Femur (tissue), 1 donor: ENCODE measurements at regions not wholly inside any gene's neighbourhood (a gene's known extent, or its start where the extent isn't known, plus 50 kb on each side); places are given as distances from the start of the nearest gene placed in this dataset.
"Not testable (repeated sequence)": the region's sequence is repeated elsewhere in the genome, so short reads cannot be mapped to it uniquely, and the experiment has no call there.

ENCODE experiments used
- DNase-seq: peaks from one replicate; pipeline ENCODE4 v3.0.0-alpha.2; 2017

DNA sequence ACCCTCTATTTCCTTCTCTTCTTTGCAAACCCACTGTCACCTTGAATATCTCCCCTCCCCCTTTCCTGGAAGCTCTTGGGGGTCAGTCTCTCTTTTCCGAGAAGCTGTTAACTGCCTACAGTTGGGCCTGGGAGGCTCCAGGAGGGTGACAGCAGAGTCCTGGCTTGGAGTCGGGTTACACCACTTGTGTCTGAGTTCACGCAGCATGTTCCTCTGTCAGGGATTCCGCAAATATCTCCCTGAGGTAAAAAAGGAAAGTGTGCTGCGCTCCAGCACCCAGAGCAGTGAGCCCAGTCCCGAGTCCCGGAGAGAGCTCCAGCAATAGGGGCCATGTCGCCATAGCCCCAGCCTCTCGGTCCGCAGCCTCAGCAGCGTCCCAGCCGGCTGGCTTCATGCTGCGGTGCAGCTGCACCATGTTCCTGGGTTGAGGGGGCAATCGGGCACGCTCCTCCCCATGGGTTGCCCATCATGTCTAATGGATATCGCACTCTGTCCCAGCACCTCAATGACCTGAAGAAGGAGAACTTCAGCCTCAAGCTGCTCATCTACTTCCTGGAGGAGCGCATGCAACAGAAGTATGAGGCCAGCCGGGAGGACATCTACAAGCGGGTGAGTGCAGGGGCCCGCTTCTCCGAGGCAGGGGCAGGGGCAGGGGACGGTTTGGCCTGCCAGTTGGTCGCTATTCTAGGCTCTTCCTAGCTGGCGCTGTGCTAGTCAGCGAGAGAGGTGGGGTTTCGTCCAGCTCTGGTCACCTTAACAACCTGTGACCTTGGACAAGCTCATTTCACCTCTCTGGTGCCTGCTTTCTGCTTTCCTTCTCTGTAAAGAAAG lies 101.3 kb upstream of the SEC22B start:
- not testable (repeated sequence) for DNase-seq

DNA sequence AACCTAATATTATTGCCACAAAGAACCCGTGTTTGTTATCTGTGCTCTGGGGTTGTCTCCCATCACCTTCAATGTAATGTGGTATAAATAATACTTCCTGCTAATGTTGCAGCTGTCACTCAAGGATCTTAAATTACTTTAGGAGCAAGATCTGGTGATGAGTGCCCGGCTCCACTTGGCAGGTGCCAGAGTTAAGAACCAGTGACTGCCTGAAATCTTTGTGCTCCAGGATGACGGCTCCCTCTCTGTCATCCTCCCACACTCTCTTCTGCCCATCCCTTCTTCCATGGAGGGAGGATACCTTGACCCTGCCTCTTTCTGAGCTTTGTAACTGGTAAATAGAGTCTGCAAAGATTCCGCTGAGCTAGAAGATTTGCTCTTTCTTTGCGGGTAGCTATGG lies 100.4 kb upstream of the SEC22B start:
- not testable (repeated sequence) for DNase-seq

DNA sequence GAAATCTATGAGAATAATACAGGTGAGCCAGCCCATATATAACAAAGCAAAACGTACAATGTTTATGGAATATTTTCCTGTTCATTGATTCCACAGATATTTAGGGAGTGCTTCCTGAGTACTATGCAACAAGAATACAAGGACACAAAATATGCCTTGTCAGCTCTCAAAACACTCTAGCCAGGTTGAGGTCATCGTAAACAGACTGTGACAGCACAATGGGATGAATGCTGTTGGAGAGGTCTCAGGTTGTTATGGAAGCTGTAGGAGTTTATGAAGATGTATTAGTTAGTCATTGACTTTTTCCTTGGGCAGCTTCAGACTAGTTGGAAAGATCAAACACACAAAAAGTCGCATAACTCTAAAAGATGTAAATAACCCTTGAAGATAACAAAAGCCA lies 98.1 kb upstream of the SEC22B start:
- DNase-seq = not testable (repeated sequence)

DNA sequence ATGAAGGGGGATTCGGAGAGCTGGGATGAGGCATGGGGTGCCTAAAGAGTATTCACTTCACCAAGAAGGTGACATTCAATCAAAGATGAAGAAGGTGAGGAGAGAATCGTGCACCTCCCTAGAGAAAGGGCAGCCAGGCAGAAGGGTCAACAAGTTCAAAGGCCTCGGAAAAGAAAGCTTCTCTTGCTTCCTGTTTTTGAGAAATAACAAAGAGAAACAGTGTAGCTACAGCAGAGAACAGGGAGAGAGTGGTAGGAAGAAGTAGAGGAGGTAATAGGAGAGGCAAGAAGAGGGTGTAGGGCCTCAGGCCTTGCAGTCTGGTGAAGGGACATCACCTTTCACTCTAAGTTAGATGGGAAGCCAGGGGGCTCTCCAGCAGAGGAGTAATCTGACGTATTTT lies 97.0 kb upstream of the SEC22B start:
- DNase-seq = not testable (repeated sequence)

DNA sequence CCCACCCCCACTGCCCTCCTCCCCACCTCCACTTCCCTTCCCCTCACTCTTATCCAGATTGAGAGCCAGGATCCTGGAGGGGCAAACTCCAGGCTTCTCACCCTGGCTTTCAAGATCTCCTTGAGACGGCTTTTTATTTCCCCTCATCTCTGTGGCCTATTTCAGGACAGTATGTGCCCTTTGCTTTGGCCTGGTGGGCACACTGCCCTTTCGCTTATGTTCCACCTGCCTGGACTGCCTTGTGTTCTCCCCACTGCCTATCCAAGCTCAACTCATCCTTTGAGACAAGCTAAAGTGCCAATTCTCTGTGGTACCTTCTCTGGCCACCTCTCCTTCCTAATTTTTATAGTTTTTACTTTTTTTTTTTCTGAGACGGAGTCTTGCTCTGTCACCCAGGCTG lies 95.9 kb upstream of the SEC22B start:
- DNase-seq = not testable (repeated sequence)

DNA sequence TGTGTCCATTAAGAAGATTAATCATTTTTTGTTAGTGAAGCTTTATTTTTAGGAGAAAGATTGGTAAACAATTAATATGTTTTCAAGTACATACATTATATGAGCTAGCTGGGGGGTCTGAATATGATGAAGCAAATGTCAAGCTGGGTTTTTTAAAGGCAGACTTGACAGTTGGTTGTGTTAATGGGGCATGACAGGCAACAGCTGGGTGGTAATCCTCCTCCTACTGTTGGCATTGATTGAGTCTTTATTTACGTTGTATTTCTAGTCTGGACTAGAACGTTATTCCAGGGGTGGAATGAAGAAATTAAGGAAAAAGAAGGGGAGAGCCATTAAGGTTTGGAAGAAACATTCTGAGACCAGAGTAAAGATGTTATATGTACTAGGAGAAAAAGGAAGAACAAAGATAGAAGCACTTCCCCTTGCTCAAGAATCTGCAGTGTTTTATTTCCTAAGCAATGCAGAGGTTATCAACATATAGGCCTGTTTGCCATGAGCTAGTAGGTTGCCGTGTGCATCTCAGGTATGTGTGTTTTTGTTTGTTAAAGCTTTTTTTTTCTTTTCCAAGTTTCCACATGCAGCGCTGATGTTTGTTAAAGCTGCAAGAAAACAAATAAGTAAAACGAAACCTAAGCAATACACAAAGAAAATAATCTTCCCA lies 95.4 kb upstream of the SEC22B start:
- DNase-seq = not testable (repeated sequence)

DNA sequence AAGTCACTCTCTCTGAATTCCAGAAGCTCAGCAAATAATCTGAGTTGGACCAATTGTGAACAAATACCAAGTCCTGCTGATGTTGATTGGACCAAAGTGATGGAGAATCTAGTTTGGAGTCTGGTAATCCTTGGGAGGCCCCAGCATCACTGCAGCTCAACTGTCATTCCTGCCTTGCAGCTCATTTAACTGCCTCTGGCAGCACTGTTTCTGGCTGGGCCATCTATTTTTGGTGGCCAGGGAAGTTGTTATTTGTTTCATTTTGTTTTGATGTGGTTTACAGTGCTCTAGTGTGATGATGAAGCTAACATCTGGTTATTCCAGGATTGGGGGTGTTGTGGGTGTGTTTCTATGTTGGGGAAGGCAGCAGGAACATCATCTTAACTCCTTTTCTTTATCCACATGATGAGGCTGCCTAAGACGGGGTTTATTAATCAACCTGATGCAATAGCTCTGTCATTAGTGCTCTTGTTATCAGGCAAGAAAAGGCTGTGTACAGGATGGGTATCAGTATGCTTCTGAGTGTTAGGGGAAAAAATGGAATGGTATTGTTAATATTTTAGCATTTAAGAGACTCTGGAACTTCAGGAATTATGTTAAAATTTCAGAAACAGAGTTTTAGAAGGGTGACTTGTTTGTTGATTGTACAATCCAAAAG lies 91.7 kb upstream of the SEC22B start:
- not testable (repeated sequence) for DNase-seq

DNA sequence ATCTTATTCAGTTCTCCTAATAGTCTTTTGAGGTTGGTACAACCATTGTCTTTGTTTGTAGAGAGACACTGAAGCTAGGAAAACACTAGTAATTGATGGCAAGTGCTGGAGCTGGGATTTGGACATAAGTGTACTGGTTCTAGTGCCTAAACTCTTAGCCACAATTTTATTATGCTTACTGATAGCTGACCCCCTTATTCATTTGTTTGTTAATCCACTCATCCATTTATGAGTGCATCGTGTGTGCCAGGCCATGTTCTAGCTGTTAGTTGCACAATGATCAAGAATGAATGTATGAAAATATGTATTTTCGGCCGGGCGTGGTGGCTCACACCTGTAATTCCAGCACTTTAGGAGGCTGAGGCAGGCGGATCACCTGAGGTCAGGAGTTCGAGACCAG lies 88.2 kb upstream of the SEC22B start:
- not testable (repeated sequence) for DNase-seq

DNA sequence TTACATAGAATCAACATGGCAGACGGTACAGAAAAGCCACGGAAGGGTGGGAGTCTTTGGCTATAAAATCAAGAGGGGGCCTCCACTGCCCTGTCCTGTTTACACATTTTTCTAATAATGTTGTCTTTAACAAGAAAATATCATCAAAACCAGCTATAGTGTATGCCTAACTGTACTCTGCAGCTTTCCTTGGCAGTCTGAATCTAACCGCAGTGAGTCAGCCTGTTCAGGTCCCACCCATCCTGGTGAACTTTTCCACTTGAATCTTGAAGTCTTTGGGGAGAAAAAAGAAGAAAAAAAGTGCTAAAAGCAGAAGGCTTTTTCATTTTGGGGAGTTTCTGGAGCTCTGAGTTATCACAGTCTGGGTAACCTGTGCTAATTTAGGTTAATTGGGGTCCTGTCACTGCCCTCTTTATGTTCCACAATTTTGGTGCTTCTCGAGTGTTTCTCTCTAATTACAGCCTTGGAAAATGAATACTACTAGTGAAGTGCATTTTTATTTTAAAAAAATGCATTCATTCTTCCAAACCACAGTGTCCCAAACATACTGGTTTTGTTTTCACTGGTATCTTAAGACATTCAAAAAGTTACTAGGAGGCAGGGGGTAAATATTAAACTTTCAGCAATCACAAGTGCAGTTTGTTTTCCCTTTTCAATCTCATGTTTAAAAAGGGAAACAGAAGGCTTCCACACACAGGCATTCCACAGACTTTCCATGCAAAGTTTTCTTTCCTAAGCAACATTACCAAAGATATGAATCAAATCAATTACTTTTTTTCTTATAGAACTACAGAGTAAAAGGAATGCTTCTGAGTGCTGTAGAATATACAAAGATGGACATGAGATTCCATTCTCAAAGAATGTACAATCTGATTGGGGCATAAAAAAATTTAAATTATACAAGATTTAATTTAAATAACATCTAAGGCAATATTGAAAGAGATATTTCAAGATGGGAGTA lies 86.8 kb upstream of the SEC22B start:
- DNase-seq = not testable (repeated sequence)

DNA sequence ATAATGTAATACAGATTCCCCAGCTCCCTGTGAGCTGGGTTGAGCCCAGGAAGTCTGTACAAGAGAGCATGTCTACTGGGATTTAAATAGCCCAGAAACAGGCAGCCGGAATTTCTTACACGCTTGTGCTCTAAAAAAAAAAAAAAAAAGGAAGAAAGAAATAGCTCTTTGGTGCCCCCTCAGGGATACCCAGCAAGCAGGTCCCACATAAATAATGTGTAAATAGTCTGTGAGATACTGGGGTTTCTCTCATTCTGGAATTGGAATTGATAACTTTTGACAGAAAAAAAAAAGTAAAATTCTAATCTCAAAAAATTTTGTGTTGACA lies 81.4 kb upstream of the SEC22B start:
- not testable (repeated sequence) for DNase-seq

DNA sequence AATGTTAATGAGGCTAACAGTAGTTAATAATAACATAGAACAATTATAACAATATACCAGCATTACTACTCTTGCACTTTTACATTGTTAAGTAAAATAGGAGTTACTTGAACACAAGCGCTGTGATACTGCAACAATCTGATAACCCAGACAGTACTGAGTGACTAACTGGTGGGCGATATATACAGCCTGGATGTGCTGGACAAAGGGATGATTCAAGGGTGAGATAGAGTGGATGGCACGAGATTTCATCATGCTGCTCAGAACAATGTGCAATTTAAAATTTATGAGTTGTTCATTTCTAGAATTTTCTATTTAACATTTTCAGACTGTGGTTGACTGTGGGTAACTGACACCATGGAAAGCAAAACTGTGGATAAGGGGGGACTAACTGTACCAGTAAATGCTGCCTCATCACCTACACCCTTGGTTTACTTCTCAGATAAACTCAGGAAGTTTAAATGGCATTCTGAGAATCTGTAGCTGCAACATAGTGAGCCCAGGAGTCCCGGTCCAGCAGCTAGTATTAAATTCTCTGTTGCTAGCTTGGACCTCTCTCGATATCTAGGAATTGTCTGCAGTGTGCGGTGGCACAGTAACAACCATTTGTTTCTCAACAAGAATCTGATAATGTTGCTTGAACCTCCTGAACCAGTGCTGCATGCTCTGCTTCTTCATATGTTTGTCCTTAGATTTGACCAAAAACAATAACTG lies 80.9 kb upstream of the SEC22B start:
- DNase-seq = not testable (repeated sequence)

DNA sequence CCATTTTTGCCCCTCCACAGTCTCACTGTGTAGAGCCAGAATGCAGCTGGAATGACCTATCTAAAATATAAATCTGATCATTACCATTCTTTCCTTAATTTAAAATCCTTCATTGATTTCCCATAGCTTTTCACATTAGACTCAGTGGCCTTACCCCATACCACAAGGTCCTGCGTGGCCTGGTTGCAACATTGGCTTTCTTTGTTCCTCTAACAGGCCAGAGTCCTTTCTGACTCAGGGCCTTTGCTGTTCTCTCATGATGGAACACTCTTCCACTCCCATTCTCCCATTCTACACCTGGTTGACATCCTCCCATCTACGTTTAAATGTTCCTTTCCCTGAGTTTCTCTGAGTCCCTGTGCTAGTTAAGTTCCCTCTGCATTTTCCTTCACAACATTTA lies 74.4 kb upstream of the SEC22B start:
- not testable (repeated sequence) for DNase-seq

DNA sequence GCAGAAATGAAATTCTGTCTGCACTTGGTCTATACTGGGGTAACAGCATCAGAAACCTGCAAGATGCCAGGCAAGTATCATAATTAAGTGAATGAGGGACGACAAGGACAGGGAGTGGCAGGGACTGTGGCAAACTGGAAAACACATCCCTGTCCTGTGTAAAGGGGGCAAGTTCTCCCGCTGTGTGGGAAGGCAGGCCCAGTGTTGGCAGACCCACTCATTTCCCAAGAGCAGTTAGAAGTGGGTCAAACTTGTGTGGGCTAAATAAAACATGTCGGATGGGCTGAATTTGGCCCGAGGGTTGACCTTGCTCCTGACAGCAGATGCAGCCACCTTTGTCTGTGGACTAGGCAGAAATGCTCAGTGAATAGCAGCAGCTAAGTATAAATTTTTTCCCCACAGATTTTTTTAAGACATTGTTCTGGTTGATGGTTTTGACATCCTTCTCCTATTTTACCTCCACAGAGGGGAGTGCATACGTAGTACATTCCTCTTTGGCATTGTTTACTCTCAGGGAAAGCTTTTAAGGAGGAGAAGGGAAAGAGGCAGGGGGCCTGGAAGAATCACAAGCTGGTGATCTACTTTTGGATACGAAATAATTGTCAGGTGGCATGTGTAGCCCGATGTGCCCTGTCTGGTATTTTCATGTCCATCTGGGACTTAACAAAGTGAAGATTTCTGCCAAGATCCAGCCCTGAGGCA lies 72.6 kb upstream of the SEC22B start:
- DNase-seq = not testable (repeated sequence)

DNA sequence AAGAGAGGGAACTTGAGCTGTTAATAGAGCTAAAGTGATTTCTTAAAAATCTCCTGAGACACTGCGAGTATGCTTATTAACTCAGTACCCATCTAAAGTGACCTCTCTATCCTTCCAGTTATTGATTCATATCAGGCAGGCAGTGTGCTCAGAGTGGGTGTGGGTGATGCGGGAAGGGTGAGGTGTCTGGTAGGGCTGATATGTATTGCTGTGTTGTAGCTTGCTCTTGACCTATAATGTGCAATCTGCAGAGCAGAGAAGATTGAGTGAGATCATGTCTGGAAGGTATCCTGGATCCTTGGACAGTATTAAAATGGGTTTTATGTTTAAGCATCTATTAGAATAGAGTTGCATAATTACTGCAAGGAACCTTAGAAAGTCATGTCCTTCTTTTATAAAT lies 71.9 kb upstream of the SEC22B start:
- DNase-seq = not testable (repeated sequence)

DNA sequence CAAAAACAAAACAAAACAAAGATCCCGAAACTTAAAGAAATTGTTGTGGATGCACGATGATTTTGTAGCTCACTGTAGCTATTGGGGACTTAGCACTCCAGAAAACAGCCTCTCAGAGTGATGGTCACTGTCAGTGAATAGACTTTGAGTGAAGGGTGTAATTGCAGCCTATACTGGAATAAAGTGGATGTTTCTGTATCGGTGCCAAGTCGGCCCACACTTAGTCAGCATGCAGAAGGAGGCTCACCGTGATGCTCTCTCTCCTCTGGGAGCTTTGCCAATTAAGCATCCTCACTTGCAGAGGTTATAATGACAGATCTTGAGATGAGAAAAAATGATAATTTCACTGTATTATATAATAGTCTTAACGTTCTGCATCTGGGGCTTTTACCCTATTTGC lies 67.5 kb upstream of the SEC22B start:
- DNase-seq = not testable (repeated sequence)

DNA sequence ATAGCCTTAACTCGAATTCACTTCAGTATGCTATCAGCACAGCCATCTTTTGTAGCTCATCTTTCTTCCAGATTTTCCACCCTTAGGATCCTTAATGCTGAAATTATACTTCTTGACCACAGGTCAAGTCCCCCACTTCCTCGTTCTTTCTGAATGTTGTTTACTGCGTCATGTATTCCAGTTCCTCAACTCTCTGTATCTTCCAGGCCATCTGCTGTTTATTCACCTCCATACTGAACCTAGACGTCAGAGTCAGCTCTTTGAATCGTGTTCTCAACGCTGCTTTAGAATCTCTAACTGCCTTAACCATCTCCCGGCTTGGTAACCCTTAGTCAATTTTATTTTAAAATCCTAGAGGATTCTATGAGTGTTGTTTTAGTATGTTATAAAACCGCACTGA lies 66.3 kb upstream of the SEC22B start:
- not testable (repeated sequence) for DNase-seq

DNA sequence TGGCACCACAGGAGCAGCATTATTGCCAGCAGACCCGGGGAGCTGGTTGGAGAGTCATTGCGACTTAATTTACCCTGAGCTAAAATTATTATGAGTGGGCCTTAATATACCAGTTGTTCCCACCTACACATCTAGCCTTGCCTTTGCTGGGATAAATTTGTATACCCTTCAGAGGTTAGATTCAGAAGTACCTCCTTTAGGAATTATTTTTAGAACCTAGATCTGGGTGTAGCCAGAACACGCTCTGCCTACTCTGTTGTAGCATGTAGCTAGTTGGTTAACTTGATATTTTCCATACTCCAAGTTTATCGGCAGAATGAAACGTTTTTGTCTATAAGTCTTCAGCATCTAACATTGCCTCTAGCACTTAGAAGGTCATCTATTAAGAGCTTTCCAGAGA lies 65.5 kb upstream of the SEC22B start:
- DNase-seq = not testable (repeated sequence)

DNA sequence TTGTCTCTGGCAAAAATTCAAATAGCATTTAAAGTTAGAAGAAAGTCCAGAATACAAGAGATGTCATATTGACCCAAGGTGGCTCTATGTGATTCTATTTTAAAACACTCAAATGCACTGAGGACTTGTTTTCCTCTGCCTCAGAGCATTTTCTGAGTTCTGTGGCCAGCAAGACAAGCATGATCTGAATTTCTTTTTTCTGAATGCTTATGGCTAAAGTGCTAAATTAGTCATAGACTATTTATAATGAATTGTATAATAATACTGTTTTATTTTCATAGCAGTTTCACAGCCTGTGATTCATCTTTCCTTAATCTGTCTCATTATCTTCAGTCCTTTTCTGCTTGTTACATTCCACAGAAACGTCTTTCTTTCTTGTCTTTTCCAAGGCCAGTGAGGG lies 63.9 kb upstream of the SEC22B start:
- not testable (repeated sequence) for DNase-seq

DNA sequence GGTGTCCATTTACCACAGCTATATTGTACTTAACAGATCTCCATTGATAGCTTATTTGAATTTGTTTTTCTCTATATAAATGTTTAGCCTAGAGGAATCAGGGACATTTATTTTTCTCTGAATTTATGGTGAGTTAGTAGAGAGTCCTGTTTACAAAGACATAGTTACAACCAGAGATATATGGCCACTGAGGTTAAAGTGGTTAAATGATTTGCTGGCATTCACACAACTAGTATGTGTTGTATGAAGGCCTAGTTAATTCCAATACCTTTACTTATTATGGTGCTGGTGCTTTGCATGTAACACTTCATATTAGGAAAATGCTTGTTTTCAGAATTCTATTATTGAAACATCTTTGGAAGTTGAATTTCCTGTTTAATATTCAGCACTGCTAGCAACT lies 63.0 kb upstream of the SEC22B start:
- not testable (repeated sequence) for DNase-seq

DNA sequence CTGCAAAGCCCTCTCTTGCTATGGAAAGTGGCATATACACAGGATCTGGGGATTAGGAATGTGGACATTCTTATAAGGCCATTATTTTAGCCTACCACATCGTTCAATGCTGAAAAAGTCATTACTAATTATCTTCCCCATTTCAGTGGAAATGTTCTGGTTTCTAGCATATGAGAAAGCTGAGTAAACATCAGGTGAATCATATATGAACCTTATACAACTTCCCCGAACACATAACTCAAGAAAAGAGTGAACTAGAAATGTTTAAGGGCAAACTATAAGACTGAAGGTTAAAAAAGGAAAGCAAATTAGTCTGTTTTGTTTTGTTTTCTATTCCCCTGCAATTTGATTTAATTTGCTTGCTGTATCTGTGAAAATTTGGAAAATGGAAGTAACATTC lies 62.5 kb upstream of the SEC22B start:
- not testable (repeated sequence) for DNase-seq

DNA sequence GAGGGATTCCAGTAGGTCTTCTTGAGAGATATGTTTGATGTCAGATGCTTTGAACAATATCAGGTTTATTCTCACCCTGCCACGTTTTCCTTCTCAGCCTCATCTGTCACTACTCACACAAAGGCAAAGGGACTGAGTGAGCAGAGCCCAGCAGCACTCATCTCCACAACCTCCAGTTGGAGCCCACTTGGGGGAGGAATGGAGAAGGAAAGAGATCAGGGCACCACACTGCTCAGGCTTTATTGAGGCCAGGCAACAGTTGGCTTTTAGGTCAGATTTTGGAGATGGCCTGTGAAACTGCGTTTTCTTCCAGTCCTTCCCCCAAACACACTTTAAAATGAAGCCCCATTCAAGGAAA lies 57.3 kb upstream of the SEC22B start:
- not testable (repeated sequence) for DNase-seq
